Eye (tissue), 1 donor: ENCODE measurements at regions not wholly inside any gene's neighbourhood (a gene's known extent, or its start where the extent isn't known, plus 50 kb on each side); places are given as distances from the start of the nearest gene placed in this dataset.

Source experiments
- DNase-seq: peaks from one replicate; pipeline ENCODE4 v3.0.0-alpha.2; 2015

DNA sequence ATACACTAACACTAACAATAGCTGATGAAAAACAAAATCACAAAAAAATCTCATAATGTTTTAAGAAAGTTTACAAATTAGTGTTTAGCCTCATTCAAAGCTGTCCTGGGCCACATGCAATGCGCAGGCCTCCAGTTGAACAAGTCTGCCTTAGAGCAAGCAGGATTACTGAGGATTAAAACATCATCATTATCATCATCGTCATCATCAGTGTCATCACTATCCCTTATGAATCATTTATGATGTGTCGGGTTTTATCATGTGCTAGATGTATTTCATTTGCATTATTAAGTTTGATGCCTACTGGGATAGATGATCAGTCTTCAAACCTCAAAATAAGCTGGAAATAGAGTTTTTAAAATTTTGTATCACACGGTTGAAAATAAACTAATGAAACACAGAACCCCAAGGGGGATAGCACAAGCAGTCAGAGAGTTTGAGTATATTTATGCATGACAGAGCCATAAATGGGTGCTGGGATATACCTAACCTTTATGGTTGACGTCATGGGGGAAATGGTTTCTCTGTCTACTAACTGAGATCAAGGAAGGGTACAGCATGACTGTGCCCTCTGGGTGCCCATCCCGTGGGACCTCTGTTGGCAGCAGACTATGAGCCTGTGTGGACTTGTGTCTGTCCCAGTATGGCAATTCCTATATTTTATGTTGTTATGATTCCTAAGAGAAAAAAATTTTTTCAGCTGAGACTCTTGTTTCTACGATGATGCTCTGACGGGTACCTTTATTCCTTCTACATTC, 150.3 kb upstream of the ADRA1B start:
- no peak for DNase-seq

DNA sequence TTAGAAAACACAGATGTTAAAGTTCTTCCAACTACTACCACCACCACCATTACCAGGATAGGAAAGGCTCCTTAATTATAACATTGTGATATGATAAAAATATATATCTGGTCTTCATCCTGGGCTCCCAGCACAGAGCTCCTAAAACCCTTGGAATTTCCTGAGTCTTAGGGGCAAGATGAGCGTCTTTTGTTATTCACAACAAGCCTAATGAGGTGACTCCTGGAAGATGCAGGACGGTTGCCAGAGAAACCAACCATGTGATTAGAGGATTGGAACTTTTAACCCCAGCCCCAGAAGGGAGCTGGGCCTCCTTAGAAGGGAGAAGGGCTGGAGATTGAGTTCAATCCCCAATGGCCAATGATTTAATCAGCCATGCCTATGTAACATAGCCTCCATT, 148.0 kb upstream of the ADRA1B start:
- peak; percentile 76 for DNase-seq

DNA sequence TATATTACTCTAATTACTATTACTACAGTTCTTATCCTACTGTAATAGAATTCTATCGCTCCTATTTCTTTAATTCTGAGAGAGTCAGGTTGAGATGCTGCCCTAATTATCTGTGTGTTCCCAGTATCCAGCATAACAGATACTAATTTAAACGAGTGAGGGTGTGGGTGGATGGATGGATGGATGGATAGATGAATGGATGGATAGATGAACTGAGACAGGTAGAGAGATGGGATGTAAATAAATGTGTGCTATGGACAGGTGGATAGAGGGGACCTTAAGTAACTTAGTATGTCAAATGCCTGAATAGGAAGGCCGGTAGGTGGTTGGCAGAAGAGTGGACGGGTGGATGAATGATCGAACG, 143.6 kb upstream of the ADRA1B start:
- DNase-seq = no peak

DNA sequence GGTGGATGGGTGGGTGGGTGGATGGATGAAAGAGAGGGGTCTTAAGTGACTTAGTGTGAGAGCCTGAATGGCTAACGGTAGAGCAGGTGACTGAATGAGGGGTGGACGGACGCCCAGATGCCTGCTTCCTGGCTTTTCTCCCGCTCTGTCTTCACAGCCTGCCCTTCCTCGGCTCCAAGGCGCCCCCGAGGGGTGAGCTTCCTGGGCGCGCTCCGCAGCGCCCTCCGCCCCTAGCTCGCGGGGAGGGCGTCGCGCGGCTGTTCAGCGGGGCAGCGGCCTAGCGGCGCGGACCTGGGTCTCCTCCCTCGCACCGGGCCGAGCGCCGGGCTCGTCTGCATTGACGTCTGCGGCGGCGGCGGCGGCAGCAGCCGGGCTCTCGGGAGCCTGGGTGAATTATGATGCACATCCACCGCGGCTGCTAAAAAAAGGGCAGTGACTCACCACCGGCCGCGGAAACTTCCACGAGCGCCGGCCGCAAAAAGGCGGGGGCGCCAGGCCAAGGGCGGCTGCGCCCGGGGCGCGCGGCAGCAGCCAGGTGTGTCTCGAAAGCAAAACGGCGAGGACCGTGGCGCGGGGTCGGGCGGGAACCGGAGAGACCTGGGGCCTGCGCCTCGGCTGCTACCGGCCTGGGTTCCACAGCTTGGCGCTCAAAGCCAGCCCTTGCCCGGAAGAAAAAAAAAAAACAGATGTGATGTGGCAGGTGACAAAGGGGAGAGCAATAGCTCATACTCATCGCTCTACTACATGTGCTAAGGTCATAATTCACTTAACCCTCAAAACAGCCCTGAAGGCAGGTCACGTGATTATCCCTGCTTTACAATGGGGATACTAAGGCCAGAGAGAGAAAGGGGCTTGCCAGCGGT, 143.0 kb upstream of the ADRA1B start:
- DNase-seq = peak; percentile 80

DNA sequence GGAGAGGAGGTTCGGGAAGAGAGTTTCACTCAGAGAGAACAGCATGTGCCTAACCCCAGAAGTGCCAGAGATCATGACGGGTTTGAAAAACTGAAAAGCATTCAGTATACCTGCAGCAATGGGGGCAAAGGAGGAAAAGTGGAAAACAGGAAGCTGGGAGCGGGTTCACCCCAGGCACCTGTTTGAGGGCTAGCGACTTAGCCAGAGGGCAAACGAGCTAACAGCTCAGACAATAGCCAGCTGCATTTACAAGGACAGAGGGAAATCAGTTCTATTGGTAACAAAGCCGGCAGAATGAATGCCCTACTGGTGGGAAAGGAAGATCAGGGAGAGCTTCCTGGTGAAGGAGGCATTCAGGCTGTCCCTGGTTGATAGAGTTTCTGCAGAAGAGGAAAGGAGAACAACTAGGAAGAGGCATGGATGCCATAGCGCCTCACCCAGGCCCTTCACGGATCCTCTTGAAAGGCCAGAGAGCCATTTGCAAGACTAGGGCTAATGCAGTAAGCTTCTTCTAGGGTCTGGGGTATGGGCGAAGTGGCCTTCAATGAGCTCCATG, 141.7 kb upstream of the ADRA1B start:
- no peak for DNase-seq

DNA sequence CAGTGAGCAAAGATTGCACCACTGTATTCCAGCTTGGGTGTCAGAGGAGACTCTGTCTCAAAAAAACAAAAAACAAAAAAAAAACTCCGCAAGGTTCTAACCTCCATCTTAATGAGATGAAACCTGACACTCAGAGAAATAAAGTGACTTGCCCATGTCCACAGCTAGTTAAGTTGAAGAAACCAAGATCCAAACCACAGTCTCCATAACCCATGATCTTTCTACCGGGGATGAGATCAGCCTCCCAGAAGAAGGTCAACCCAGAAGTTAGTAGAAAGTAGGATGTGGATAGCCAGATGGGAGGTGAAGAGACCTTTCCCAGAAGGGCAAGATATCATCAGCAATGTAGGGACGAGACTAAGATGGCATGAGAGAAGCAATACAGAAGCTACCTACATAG, 140.4 kb upstream of the ADRA1B start:
- DNase-seq = no peak

DNA sequence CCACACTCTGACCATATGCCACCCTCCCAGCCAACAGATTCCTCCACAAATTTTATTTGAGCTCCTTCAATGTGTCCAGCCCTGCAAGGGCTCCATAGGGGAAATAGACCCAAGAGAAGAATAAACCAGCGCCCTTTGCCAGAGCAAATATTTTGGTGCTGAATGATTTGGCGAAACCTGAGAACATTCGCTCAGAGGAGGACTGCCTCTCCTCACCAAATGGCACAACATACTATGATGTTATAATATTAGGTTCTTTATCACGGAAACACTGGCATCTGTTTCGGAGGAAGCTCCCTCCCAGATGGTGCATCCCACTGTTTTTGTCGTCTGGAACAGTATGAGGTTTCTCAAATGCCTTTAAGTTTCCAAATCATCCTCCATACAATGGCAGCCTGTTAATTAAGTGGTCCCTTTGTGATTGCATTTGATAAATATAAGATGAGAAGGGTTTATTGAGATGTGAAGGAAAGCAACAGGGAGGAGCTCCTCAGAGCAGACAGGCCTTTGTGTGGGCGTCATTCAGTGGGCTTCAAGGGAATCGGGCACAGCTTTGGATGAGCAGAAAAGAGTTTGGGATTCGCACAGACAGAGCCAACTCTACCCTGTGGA, 139.1 kb upstream of the ADRA1B start:
- peak; percentile 72 for DNase-seq

DNA sequence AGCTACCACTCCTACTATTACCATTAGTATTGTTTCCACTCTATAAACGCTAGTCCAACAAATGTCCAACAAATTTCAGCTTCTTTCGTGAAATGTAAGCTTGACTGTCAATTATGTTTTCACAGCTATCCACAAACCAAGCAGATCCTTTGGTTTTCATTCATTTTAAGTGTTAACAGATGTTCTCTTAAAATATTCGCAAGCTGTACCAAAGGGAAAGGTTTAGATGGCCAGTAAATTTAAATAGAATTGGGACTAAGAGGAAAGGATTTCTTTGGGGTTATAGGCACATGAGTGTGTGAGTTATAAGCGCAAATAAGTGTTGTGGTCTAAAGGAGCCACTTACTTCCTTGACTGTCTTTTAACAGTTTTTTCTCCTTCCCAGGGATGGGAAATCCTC, 136.8 kb upstream of the ADRA1B start:
- no peak for DNase-seq

DNA sequence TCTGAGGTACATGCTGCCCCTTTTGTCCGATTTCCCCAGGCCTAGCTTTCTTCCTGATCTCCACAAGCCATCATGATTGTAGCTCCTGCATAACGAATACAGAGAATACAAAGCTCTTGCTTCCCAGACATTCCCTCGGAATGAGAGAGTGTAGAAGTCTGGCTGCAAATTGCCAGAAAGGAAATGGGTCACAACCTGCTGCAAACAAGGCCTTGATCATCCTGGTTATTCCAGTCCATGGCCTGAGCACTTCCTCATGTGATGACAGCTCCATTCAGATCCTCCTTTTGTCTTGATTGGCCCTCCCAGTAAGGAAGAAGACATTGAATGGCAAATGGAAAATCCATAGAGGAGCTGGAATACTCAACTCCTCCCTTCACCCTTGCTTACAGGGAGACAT, 136.0 kb upstream of the ADRA1B start:
- DNase-seq = no peak

DNA sequence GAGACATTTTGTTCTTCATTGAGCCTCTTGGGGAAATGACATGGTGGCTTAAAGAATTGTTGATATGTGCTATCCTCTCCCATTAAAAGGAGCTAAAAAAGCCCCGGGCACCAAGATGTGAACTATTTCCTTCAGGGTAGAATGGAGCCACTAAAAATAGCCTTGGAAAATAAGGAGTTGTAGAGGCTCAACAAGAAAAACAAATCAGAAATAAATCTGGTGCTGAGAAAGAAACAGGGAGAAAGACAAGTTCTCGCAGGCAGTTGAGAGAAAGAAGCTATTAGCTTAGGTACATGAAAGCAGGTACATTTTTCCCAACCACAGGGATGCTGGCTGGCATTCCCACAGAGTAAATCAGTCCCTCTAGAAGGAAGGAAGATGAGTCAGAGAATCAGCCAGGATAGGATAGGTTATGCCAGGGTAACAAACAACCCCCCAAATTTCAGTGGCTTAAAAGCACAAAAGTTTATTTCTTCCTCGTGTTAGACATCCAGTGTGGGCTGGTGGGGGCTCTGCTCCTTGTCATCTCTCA, 134.6 kb upstream of the ADRA1B start:
- DNase-seq = no peak

DNA sequence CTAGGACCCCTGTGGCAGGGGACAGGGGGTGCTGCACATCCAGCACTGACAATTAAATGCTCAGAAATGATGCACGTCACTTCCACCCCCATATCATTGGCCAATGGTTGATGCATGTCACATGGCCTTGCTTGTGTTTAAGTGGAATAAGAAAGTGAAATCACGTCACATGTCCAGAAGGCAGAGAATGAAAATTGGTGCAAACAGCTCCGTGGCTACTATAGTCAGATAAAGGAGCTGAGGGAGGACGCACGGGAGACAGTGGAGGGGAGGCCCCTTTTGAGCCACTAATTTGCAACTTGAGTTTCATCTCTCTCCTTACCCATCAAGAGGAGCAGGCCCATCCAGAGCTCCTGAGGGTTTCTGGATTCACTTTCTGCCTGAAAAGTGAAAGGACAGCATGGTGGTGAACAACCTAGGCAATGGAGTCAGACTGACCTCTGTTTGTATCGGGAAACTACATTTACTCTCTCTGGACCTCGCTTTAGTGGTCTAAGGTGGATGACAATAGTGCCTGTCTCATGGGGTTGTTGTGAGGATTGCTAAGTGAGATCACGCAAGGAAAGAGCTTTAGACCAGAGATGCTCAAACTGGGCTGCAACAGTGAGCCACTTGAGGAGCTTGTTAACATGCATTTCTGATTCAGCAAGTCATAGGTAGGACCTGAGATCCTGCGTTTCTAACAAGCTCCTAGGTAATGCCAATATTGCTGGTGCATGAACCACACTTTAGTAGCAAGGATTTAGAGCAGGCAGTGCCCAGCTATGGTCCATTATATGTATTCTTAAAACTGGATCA, 133.9 kb upstream of the ADRA1B start:
- no peak for DNase-seq

DNA sequence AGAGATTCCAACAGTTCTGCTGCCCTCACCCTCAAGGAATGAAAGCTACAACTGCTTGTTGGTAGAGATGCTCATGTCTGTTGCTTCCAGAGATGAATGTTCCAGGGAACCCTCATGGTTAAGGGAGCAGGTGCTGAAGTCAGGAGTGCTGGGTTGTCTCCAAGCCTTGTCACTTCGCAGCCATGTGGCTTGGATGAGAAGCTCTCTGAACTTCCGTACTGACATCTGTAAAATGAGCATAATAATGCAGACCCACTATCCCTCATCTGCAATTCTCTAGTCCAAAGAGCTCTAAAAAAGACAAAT, 133.3 kb upstream of the ADRA1B start:
- DNase-seq = no peak

DNA sequence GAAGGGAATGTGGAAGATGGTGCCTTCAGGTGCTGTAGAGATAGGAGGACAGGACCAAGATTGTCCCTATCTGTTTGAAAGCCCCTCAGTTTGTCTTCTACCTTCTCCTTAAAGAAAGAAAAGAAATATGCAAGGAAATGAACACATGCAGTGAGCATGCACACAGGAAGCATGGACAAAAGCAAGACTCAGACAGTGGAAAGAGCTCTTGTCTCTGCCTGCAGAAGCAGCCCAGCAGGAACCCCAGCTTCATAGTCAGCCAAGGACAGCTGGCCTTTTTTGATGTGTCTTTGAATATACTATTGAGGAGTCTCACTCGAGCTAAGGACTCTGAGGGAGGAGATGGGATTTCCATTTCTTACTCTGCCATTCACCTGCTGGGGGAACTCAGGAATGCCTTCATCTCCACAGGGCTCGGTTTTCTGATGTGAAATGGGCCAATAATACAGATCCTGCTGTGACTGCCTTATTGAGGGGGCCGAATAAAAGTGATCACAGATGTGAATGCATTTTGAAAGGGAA, 132.5 kb upstream of the ADRA1B start:
- no peak for DNase-seq

DNA sequence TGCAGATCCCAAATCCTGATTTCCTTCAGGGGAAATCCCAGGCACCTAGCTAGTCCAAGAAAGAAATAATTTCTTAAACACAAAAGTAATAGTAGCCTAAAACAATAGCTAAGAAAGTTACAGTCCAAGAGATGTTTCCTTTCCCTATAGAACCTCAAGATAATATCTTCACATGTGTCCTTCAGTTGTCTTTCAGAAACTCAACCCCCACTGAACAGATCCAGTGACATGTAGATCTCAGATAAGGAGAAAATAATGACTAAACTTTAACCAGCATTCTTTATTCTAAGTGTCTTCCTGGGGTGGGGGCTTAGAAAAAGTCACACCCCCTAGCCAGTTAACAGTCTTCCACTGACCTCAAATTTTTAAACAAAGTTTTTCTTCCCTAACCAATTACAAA, 131.3 kb upstream of the ADRA1B start:
- no peak for DNase-seq

DNA sequence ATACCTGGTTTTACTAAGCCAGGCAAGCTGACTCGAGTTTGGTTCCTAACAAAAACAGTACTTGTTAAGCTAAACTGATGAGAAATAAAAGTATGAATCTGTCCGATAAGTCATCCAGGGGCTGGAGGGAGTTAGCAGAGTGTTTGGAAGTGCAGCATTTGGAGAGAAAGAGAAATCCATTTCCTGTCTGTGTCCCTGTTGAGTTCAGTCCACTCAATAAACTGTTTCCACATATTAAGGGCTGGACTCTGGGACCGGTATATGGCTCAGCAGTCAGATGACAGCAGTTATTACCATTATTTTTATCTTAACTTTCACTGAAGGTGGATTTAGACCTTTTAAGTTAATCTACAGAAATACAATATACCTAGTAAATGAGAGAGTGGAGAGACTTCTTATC, 130.6 kb upstream of the ADRA1B start:
- DNase-seq = no peak

DNA sequence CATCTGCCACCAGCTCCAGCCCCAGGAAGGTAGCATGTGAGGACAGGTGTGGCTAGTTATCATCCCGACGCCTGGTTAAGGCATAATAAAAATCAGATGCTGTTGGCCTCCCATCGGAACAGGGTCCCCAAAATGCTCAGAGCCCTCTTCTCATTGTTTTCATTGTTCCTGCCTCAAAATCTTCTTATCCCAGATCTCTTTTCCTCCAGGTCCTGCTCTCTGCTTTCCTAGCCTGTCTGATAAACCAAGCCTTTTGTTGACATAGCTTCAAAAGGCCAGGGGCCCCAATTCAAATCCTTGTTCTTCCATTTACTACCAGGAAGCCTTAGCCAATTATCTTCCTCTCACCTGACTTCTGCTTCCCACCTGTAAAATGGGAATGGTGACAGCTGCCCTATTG, 130.1 kb upstream of the ADRA1B start:
- DNase-seq = no peak

DNA sequence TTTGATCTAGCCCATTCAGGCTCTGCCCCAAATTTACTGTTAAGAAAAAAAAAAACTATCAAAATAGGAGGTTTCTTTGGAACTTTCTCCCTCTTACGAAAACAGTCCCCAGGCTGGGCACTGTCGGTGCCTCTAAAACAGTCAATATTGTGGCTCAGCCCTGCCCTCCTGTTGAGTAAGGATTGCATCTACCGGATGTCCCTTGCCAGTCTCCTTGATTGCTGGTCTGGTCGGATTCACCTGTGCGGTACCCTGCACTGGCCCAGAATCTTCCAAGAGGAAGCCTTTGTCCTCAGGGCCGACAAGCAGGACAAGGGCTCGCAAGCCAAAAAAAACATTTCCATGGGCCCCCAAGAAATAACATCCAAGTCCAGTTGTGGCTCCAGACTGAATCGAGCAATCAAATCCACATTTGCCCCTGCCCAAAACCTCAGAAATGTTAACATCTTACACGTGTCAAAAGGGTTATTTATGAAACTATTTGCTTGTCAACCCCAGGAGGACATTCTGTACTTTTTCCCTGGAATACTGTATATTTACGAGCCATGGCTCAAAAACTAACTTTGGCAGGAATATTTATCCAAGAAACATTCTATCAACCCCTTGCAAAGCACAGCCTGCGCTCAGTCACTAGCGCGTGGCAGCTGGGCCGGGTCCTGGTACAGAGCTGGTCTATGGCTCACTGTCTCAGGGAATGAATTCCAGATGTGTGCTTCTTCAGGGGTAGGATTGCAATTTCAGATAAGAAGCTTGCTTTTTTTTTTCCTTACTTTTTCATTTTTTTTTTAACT, 129.2 kb upstream of the ADRA1B start:
- peak; percentile 39 for DNase-seq

DNA sequence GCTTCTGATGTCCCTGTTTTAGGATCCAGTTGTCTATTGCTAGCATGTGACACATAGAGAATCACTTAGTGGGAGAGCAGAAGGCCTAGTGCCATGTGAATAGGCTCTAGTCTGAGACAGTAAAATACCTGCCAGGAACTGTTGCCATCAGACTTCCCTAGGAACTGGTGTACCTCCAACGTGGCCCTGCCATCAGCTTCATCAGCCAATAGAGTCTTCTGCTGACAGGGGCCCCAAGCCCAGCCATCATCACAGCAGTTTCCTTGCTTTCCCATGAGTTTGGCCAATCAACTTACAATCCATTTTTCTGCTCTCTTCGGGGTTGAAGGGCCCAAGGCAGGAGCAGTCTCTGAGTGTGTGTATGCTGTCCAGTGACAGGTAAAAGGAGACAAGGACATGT, 128.4 kb upstream of the ADRA1B start:
- no peak for DNase-seq

DNA sequence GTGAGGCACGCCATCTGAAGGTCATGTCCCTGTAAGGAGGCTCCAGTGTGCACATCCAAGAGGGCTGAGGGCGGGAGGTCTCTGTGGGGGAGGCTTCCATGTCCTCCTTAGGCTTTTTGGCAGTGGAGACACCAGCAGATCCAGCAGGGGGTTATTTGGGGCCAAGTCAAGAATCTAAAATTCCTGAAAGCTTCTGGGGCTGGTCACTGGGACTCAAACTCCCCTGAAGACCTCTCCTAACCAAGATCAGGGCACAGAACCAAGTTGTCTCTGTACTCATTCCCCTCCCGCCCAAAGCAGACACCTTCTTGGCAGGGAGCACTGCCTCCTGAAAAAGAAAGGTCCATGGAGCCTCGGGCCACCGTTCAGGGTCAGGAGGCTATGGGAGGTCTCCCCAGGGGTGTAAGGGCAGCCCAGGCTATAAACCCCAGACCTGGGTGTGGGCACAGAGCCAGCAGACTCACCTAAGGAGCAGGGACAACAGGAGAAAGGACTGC, 127.4 kb upstream of the ADRA1B start:
- no peak for DNase-seq

DNA sequence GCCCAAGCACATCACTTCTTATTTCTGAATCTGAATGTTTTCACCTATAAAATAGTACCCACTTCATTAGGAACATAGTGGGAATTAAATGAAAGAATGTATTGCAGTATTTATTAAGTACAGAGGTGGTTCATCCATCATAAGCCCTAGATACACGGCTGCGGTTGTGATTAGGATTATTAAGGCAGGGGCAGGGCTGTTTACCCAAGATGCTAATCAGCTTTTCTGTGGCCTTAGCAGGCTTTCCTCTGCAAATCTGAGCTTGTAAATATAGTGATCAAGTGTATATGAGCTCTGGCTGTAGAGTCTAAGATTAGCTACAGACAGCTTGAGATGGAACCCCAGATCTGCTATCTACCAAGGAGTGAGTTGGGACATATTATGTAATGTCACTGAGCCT, 124.1 kb upstream of the ADRA1B start:
- DNase-seq = no peak

DNA sequence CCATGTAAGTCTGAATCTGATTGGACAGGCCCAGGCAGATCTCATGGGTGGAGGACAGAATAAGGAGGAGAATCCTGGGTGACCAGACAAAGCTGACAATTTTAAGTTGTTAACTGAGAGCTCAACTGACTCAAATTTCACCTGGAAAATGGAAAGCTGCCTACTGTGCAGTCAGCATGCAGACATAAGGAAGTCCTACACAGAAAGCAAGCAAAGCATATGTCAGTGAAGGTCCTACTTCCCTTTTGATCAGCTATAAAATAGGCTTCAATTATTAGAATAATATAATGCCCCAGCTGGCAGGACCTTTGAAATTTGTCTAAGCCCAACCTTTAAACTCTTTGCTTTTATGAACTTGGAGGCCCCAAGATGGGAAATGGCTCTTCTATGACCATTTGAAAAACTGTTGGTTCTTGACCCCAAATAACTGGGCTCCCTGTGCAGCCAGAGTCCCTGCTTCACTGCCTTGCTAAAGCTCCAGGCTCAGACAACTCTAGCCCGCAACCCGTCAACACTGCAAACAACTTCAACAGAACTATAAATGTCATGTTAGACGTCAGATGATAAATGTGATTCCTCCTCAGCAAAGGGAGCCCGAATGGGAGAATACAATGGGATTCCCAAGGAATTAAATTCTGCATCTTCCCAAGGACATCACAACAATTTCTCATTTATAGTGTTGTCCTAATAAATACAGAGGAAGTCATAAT, 118.9 kb upstream of the ADRA1B start:
- no peak for DNase-seq
